ENCODE measurements at regions not wholly inside any gene's neighbourhood (a gene's known extent, or its start where the extent isn't known, plus 50 kb on each side); places are given as distances from the start of the nearest gene placed in this dataset.

GRCh38 chr18:42305869-42306593, 351.0 kb downstream of the PIK3C3 start:
- no peak for TF ChIP-seq TAF1 (IDR thresholded peaks at IDR 0.05; ENCODE audit: low read depth, low read length)
- TF ChIP-seq POLR2A (IDR thresholded peaks at IDR 0.05; ENCODE audit: low read depth, low read length): no peak
- TF ChIP-seq POU2F2 (IDR thresholded peaks at IDR 0.05; ENCODE audit: low read depth, low read length): no peak
- no peak for TF ChIP-seq POLR2AphosphoS5 (IDR thresholded peaks at IDR 0.05; ENCODE audit: low read depth, low read length)
- TF ChIP-seq SPI1 (IDR thresholded peaks at IDR 0.05; ENCODE audit: low read depth, low read length): no peak
